Esophagus muscularis mucosa (tissue), 4 donors: ENCODE measurements at regions not wholly inside any gene's neighbourhood (a gene's known extent, or its start where the extent isn't known, plus 50 kb on each side); places are given as distances from the start of the nearest gene placed in this dataset.

Source experiments
- EP300 ChIP-seq: sonication (generic); formaldehyde crosslinking; IDR thresholded peaks from one replicate; pipeline ENCODE4 v1.6.1; 2017; ENCODE audit warnings: antibody characterized with exemption
- POLR2AphosphoS5 ChIP-seq, 2 donors: sonication (generic); formaldehyde crosslinking; IDR thresholded peaks; one replicate each; pipeline ENCODE4 v1.6.1; 2017; ENCODE audit warnings: antibody characterized with exemption in 2 of 2
- TF ChIP-seq, protein P1 (sequence below), 3 experiments: fragments of 200-600 bp in 2 of 3; fragments of 450-650 bp in 1 of 3; sonication (generic) in 2 of 3; IDR thresholded peaks; one replicate each; pipeline ENCODE4 v1.5.1; 2017 to 2019; ENCODE audit warnings: antibody characterized with exemption in 3 of 3, mild to moderate bottlenecking in 2 of 3, moderate library complexity in 1 of 3

- TF ChIP-seq, protein P1, sequence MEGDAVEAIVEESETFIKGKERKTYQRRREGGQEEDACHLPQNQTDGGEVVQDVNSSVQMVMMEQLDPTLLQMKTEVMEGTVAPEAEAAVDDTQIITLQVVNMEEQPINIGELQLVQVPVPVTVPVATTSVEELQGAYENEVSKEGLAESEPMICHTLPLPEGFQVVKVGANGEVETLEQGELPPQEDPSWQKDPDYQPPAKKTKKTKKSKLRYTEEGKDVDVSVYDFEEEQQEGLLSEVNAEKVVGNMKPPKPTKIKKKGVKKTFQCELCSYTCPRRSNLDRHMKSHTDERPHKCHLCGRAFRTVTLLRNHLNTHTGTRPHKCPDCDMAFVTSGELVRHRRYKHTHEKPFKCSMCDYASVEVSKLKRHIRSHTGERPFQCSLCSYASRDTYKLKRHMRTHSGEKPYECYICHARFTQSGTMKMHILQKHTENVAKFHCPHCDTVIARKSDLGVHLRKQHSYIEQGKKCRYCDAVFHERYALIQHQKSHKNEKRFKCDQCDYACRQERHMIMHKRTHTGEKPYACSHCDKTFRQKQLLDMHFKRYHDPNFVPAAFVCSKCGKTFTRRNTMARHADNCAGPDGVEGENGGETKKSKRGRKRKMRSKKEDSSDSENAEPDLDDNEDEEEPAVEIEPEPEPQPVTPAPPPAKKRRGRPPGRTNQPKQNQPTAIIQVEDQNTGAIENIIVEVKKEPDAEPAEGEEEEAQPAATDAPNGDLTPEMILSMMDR (IDR thresholded peaks at IDR 0.05), result no peak
- TF ChIP-seq POLR2AphosphoS5 (IDR thresholded peaks at IDR 0.05) (no peak), EP300 (no peak)
Measured at GRCh38 chr7:13132314-13132713, 444.9 kb downstream of the ARL4A start.
